Jurkat, Clone E6-1 (cell line): ENCODE measurements at regions not wholly inside any gene's neighbourhood (a gene's known extent, or its start where the extent isn't known, plus 50 kb on each side); places are given as distances from the start of the nearest gene placed in this dataset.

ENCODE experiments used
- DNase-seq: peaks from one replicate; pipeline ENCODE4 v3.0.0-alpha.2; 2011; ENCODE audit warnings: low read depth, low spot score
- H3K4me3 ChIP-seq: 2 replicates; pipeline ENCODE4 v1.5.1; 2011; ENCODE audit warnings: mild to moderate bottlenecking, low read length, control low read depth, moderate library complexity

DNA sequence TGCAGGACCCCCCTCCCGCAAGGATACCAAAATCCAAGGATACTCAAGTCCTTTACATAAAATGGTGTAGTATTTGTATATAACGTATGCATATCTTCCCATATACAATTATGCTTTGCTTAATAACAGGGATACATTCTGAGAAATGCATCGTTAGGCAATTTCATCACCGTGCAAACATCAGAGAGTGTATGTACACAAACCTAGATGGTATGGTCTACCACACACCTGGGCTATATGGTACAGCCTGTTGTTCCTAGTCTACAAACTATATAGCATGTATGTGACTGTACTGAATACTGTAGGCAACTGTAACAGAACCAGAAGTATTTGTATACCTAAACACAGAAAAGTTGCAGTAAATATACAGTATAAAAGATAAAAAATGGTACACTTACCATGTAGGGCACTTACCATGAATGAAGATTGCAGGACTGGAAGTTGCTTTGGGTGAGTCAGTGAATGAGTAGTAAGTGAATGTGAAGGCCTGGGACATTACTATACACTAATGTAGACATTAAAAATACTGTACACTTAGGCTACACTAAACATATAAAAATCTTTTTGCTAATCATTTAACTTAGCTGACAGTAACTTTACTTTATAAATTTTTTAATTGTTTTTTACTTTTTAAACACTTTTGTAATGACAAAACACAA, 141.1 kb downstream of the SLC41A2 start:
- no peak for DNase-seq

DNA sequence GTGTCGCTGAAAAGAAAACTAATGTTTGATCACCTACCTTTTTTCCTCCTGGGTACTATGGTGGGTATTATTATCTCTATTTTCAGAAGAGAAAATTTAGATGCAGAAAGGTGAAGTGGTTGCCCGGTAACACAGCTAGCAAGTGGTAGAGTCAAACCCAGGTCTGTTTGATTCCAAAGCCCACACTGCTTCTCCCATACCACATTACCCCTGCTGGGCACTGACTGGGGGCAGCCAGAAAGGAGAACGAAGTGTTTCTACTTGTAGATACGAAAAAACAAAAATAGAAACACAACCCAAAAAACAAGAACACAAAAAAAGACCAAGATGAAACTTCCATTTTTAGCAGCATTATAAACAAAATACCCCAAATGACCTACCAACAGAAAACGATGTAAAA, 142.2 kb downstream of the SLC41A2 start:
- H3K4me3 ChIP-seq = no peak overlapping the region
- DNase-seq = no peak

More for the DNA sequence above, 141.1 kb downstream of the SLC41A2 start:
- H3K4me3 ChIP-seq = no peak overlapping the region

DNA sequence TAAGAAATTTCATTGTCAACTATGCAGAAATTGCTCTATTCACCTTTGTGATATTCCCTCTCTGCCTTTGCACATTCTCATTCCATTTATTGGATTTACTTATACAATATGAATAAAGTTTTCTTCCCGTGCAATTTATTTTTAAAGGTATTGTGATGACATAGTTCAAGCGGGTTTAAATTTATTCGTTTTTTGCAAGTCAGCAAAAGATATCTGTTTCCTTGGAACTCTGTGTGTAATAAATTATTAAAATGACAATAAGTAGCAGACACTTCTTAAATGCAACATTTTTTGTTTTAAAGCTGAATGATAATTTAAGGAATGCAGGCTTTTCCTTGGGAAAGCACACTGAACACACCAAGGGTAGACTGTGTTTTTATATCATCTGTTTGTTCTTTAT, 143.1 kb downstream of the SLC41A2 start:
- DNase-seq = no peak
- no peak overlapping the region for H3K4me3 ChIP-seq
